NCI-H226 (cell line): ENCODE measurements at regions not wholly inside any gene's neighbourhood (a gene's known extent, or its start where the extent isn't known, plus 50 kb on each side); places are given as distances from the start of the nearest gene placed in this dataset.
"Not testable (repeated sequence)": the region's sequence is repeated elsewhere in the genome, so short reads cannot be mapped to it uniquely, and the experiment has no call there.

Source experiments
- DNase-seq: peaks from one replicate; pipeline ENCODE4 v3.0.0-alpha.2; 2015

GRCh38 chr13:18773988-18774387, 407.6 kb downstream of the TUBA3C start:
- DNase-seq, result not testable (repeated sequence)

- DNase-seq, result not testable (repeated sequence)
Observed at GRCh38 chr13:18741696-18742095, 439.9 kb downstream of the TUBA3C start.

GRCh38 chr13:18739310-18739709, 442.3 kb downstream of the TUBA3C start:
- no peak for DNase-seq

GRCh38 chr13:18738086-18738485, 443.5 kb downstream of the TUBA3C start:
- DNase-seq, result not testable (repeated sequence)

- DNase-seq, result not testable (repeated sequence)
Observed at GRCh38 chr13:18727138-18727537, 454.5 kb downstream of the TUBA3C start.

- not testable (repeated sequence) for DNase-seq
Observed at GRCh38 chr13:18726524-18726923, 455.1 kb downstream of the TUBA3C start.

- DNase-seq, result not testable (repeated sequence)
Observed at GRCh38 chr13:18725242-18725822, 456.3 kb downstream of the TUBA3C start.

GRCh38 chr13:18714889-18715288, 466.7 kb downstream of the TUBA3C start:
- DNase-seq, result no peak

- DNase-seq, result not testable (repeated sequence)
Observed at GRCh38 chr13:18710673-18711072, 471.0 kb downstream of the TUBA3C start.

- not testable (repeated sequence) for DNase-seq
Observed at GRCh38 chr13:18706538-18706937, 475.1 kb downstream of the TUBA3C start.

GRCh38 chr13:18702464-18703247, 479.0 kb downstream of the TUBA3C start:
- not testable (repeated sequence) for DNase-seq

- DNase-seq, result not testable (repeated sequence)
Observed at GRCh38 chr13:18698332-18698731, 483.3 kb downstream of the TUBA3C start.

GRCh38 chr13:18697851-18698250, 483.8 kb downstream of the TUBA3C start:
- not testable (repeated sequence) for DNase-seq

- not testable (repeated sequence) for DNase-seq
Observed at GRCh38 chr13:18697221-18697620, 484.4 kb downstream of the TUBA3C start.

- DNase-seq, result not testable (repeated sequence)
Observed at GRCh38 chr13:18677403-18677802, 504.2 kb downstream of the TUBA3C start.

GRCh38 chr13:18675268-18675667, 506.4 kb downstream of the TUBA3C start:
- DNase-seq, result not testable (repeated sequence)

- not testable (repeated sequence) for DNase-seq
Observed at GRCh38 chr13:18673794-18674193, 507.8 kb downstream of the TUBA3C start.

- DNase-seq, result not testable (repeated sequence)
Observed at GRCh38 chr13:18666585-18666984, 515.0 kb downstream of the TUBA3C start.

- DNase-seq, result not testable (repeated sequence)
Observed at GRCh38 chr13:18665716-18666115, 515.9 kb downstream of the TUBA3C start.

- not testable (repeated sequence) for DNase-seq
Observed at GRCh38 chr13:18665124-18665523, 516.5 kb downstream of the TUBA3C start.

- not testable (repeated sequence) for DNase-seq
Observed at GRCh38 chr13:18663222-18663621, 518.4 kb downstream of the TUBA3C start.

- not testable (repeated sequence) for DNase-seq
Observed at GRCh38 chr13:18643644-18644172, 537.9 kb downstream of the TUBA3C start.

- not testable (repeated sequence) for DNase-seq
Observed at GRCh38 chr13:18628928-18629327, 552.7 kb downstream of the TUBA3C start.

- DNase-seq, result peak; percentile 0
Observed at GRCh38 chr13:18628428-18628827, 553.2 kb downstream of the TUBA3C start.
